ENCODE measurements at regions not wholly inside any gene's neighbourhood (a gene's known extent, or its start where the extent isn't known, plus 50 kb on each side); places are given as distances from the start of the nearest gene placed in this dataset.

DNA sequence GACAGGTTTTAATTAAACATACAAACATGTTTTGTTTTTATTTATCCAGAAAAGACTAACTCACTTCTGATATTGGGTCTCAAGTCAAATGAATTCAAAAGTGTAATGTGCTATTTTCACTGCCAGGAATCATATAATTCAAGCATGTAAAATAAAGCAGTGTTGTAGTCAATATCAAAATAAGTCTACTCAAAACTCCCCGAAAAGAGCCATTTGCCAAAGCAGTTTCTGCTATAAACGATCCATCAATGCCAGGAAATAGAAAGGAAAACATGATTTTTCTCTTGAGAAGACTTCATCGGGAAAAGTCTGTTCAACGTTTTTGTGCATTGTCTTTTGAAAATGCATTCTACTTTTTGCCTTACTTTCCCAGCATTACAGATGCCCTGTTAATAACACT lies 633.3 kb downstream of the FAT4 start:
- DNase-seq, result no peak
- no peak for ATAC-seq

DNA sequence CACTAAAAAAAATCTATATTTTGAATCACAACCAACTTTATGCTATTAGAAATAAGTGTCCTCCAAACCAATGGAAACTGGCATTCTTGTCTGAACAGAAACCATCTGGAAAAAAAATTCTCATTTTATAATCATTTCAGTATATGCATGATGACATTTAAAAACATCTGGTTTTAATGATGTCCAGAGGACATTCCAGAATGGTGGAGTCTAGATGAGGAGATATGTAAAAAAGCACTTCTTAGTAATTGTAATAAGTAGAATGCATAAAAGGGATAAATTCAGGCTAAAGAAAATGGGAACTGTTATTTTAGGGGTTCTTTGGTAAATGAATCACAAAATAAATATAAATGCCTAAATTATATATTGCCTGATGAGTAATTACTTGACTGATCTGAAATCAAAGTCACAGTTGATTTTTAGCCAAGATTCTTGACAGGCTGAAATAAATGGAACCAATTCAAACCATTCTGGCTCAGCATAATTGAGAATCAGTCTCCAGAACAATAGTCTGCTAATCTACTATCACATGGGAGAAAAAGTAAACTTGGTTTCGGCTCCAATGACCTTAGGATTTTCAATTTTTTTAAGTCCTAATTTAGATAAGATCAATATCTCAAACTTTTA lies 636.6 kb downstream of the FAT4 start:
- no peak for ATAC-seq
- no peak for DNase-seq

DNA sequence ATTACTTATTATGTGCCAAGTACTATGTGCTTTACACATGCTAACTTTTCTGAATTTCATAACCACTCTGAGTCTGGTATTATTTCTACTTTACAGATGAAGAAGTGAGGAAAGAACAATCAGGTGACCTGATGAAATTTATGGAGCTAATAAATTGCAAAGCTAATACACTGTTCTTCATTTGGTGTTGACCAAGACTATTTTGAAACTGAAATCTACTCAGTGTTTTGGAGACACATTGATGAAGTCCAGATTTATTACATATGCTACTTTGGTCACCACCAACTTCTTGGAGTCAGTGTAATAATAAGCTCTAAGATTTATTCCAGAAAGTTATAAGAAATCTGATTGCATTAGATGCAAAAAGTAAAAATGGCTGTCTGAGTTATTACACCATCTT lies 637.9 kb downstream of the FAT4 start:
- DNase-seq (no peak), ATAC-seq (no peak)

DNA sequence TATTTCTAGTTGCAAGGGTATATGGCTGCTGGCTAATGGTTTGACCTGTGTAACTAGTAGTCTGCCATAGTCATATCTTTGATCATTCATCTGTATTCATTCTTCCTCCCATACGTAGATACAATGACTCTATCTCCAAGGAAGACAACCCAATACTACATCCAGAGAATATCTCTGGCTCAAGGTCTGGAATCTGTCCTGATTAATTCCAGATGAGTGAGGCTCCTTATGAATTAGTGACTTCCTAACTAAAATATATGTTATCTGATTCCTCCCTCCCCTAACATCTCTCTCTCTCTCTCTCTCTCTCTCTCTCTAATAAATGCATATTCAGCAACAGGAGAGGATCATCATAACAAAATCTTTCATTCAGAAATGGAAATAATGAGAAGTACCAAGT lies 641.5 kb downstream of the FAT4 start:
- DNase-seq, result no peak
- no peak for ATAC-seq

DNA sequence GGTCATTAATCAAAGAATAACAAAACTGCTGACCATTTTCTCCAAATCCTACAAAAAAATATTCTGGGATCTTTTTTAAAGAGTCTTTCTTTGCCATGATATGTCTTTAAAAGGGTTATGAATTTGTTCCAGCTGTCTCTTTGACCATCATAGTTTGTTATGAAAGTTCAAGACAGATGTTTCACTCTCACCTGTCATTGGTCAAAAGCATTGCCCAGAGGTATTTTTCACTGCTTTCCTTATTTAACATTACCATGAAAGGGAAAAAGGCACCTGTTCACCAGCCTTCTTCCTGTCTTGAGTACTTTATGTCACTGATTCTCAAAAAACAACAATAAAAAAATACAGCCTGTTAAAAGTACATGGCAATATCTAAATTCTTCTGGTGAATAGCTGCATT lies 643.8 kb downstream of the FAT4 start:
- DNase-seq, result no peak
- ATAC-seq, result no peak

DNA sequence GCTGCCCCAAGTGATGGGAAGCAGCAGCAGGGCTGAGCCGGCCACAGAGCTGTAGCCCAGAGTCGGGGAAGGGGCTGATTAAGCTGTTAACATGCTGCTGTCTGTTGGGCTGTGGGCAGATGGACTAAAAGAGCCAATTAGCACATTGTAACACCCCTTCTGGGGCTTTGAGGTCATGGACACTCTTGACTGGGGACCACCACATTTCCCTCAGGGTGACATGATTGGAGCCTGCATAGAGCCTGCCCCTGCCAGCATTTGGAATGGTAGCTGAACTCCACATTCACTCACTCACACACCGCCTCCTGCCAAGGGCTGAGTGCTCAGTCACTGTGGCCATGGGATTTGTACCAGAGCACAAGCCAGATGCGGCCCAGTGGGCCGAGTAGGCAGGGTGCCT lies 646.9 kb downstream of the FAT4 start:
- DNase-seq (no peak), ATAC-seq (no peak)

DNA sequence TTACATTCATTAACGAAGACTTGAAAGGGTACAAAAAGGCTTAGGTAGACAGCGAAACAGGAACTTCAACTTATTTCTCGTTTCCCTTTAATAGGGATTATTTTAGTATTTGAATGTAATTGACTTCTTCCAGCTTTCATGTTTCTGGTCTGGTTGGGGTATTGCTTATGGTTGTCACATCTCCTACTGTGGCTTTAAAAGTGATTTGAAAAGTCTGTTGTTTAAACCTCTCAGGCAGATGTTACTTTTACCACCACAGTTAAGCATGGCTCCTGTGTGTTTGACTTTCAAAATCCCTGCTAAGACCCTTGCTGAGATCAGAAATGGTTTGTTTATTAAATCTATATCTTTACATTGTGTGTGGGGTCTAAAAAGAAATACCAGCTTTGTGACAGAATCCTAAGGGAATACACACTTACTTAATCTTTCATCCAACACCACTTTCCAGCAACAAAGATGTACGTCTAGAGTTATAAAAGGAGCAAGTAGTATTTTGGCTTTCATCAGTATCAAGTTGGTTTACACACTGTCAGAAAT lies 661.2 kb downstream of the FAT4 start:
- DNase-seq (no peak), ATAC-seq (no peak)

DNA sequence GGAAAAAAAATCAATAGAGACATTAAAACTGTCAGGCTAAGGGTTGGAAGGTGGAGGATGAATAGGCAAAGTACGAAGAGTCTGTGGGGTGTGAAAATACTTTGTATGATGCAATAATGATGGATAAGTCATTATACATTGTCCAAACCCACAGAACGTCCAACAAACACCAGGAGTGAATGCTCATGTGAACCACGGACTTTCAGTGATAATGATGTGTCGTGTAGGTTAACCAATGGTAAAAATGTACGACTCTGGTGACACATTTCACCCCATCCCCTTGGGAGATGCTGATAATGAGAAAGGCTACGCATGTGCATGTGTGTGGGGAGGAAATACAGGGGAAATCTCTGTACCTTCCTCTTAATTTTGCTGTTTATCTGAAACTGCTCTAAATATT lies 665.2 kb downstream of the FAT4 start:
- no peak for ATAC-seq
- DNase-seq, result no peak

DNA sequence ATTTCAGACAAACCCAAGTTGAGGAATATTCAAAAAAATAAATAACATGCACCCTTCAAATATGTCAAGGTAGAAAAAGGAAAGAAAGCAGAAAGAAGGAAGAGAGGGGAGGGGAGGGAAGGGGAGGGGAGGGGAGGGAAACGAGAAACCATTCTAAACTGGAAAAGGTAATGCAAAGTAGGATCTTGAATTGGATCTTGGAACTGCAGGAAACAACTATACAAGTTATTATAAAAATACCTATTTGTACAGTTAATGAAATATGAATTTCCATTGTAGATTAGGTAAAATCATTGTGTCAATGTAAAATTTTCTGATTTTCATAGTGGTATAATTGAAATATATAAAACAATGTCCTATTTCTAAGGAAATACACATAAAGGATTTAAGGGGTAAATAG lies 668.4 kb downstream of the FAT4 start:
- no peak for ATAC-seq
- DNase-seq, result no peak

DNA sequence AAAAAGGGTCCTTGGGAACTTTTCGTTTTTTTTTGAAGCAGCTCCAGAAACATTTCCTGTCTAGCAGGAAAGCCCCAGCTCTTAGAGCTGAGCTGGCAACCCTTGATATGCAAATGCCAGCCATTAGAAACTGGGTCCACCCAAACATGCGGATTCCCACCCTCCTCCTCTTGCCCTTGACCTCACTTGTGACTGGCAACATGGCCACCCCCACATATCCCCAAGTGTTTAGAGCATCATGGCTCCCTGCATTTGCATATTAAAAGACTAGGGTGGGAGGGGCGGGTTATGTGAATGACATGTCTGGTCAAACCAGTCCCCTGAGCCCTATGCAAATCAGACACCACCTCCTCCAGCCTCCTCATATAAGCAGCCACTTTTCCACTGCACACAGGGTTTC lies 671.1 kb downstream of the FAT4 start:
- ATAC-seq (no peak), DNase-seq (no peak)

DNA sequence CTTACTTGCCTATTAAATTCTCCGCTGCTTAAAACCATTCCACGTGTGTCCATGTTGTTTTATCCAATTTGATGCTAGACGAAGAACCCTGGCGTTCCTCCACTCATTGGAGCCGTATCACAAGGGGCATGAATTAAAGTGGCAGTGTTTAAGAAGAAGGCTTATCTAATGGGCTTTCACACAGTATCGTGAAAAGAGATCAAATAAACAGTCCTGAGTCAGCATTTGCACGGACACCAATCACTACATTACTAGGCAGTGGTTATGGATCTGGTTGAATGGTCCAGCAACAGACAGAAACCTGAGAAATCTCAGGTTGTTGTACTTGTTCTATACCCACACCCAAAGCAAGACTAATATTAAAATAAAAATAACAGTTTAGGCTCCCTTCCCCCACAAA lies 671.6 kb downstream of the FAT4 start:
- DNase-seq (no peak), ATAC-seq (no peak)

DNA sequence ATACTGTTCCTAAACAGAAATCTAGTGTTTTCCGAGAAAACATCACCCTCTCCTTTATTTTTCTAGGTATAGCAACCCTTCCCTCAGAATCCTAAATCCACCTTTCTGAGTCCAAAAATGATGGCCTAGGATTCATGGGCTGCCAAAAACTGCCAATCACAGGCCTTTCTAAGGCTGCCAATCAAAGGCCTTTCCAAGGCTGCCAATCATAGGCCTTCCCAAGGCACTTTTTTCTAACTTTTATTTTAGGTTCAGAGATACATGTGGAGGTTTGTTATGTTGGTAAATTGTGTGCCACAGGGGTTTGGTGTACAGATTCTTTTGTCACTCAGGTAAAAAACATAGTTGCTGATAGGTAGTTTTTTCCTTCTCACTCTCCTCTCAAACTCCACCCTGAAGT lies 673.7 kb downstream of the FAT4 start:
- DNase-seq (no peak), ATAC-seq (no peak)

DNA sequence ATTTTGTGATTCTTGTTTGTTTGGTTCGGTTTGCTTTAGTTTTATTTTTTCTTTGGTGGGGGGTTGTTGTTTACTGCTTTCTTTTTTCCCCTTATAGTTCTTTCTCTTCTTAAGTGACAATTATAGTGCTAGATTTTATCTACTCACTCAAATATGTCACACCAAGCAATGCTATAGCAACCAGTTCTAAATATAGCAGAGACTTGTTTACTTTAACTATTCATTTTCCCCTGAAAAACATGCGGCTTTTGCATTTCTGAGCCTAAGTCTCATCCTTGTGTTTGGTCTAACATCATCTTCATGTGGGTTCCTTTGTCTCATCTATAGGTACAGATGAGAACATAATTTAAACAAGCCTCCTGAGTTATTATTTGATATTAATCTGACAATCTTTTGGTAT lies 676.6 kb downstream of the FAT4 start:
- ATAC-seq (no peak), DNase-seq (no peak)

DNA sequence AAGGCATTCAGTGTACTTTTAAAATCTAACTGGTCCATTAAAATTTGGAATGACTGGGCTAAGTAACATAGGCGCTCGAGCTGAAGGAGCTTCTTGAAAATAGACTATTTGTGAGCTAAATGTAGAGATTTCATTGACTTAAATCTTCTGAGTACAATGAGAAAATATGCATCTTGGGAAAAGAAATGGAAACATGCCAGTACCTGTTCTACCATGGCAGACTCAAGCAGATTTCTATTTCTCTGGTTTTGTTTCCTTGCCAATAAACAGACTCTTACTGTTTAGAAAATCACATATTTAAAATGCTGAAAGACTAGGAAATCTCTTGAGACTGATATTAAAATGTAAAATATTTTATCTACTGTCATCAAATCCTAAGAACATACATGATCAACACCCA lies 678.1 kb downstream of the FAT4 start:
- no peak for DNase-seq
- ATAC-seq, result no peak

DNA sequence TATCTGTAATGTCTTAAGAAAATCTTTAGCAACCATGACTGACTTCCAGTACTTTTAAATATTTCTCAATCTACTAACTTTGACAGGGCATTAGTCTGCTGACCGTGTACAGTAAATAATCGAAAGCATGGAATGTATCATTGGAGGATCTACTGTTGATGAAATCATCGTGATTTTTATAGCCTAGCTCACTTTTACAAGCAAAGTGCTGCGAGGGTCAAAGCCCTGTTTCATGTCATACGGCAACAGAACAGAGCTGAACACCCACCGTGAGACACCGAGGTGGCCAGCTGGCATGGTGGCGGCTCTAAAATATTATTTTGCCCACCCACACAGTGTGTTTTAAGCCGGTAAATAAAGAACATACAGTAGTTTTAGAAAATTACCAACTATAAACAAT lies 679.3 kb downstream of the FAT4 start:
- DNase-seq (no peak), ATAC-seq (no peak)

DNA sequence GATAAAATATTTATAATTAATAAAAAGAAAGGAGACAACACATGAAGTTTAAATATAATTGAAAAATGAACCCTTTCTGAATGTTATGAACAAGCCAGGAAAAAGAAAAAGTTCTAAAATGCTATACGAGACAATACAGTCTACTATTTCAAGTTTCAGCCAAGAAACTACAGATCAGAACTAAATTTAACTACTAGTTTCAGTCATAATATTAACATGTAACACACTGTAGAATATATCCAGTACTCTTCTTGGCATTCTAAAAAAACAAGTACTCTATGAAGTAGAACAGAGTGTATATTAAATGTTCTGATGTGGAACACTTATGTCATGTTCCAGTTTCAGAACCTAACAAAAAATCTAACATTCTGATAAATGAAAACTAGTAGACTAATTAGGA lies 679.7 kb downstream of the FAT4 start:
- no peak for ATAC-seq
- DNase-seq, result no peak

DNA sequence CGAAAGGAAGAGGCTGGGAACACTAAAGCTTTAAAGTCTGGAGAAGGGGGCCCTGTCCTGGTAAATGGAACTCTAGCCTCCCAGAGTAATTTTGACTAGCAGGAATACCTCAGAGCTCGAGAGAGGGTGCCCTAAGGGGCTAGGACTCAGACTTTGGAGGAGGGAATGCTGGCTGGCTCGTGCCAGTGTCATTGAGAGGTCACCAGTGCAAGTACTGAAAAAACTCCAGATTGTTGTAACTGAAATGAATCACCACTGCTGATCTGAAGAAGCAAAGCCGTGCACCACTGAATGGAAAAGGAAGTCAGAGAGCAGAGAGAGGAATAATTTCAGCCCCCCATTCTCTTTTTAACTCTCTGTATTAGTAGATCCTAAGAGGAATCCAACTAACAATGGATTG lies 690.2 kb downstream of the FAT4 start:
- no peak for ATAC-seq
- DNase-seq, result no peak

DNA sequence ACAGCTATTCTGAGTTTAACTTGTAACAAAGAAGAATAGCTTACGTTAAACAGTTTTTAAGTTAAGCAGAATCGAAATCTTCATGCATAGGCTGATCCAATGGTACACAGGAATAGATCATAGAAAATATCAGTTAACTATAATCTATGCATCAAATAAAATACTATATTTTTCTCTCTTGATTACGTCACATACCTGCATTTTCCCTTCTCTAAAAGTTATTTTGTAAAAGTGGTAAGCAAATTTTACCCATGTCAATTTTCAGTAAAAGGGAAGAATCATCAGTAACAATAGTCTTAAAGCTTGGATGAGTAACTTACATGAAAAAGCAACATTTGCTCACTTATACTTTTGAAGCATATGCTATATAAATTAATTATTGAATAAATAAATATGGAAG lies 692.4 kb downstream of the FAT4 start:
- no peak for DNase-seq
- no peak for ATAC-seq

DNA sequence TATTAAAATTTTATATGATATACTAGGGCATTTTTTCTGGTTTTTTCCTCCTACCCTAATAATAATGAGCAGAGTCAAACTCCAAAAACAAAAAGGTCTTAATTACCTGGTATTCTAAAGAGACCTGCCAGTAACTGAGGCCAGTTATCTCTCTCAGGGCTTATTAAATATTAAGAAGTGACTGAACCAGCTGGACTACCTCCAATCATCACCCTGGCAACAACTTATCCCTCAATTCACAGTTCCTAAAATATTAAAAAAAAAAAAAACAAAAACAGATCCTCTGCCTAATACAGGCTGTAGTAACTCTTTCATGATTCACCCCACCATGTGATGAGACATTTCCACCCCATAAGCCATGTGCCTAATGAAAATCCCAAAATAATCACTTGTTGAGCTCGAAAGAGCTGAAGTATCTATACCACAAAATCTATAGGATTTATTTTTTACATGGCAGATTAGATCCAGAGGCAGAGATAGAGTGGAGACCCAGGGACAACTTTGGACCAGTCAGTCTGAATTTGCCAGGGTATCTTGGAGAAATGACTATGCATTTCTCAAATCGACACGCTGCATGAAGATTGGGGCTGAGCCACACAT lies 698.0 kb downstream of the FAT4 start:
- no peak for DNase-seq
- no peak for ATAC-seq

DNA sequence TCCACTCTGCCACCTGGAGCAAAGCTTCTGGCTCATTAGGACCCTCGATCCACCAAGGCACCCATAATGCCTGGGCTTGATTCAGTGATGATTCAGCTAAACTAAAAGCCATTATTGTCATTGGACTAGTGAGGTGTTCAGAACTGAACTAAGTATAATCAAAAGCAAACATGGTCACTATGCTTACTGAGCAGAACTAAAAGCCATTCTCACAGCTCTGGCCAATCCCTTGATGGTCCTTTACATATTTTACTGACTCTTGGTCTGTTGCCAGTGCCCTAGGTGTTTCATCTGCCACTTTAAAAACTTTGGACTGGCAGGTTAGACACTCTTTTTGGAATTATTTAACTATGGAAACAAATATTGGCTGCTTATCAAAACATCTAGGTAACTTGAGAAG lies 703.5 kb downstream of the FAT4 start:
- DNase-seq, result no peak
- no peak for ATAC-seq

DNA sequence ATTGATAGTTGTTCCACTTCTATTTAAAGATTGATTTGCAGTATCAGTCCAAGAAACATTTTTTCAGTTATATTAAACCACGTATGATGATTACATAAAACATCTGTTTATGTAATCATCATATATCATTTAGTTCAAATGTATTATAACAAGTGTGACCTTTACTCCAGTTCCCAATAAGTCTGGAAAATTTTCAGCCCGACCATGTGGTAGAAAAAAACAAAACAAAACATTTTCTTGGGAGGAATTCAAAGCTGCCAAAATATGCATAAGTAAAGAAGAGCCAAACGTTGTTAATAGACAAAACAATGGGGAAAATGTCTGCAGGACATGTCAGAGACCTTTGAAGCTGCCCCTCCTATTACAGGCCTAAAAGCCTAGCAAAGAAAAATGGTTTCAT lies 709.1 kb downstream of the FAT4 start:
- DNase-seq (no peak), ATAC-seq (no peak)

DNA sequence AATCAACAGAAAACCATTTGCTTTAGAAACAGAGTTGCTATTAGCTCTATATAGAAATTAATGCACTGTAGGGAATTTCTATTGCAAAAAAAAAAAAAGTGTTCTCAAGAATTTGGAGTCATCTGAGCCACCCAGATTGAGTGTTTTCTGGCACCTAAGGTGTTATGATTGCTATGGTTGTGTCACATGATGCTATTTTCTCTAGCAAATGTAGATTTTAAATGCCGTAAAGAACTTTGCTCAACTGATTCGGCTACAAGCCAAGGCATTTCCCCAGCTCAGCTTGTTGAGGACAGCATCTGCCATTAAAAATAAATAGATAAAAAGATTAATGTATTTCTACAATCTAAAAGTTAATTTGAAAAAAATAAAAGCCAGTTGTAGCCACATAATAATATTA lies 712.8 kb downstream of the FAT4 start:
- DNase-seq, result no peak

DNA sequence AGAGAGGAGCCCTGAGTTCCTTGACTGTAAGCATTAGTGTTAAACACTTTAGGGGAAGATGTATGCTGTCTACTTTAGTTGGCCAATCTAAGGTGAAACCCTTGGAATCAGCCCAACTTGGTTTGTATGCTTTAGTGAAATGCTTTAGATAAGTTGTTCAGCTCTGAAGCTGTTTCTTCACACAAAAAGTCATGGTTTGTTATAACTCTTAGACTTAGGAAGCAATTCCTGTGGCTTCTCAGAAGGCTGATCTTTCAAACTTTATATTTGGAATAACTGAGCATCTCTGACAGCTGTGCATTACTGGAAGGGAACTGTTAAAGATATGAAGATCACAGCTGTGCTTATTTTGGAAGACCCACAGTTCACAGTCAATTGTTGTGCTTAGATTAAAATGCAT lies 714.1 kb downstream of the FAT4 start:
- DNase-seq (no peak), ATAC-seq (no peak)

More for the DNA sequence above, 712.8 kb downstream of the FAT4 start:
- no peak for ATAC-seq

DNA sequence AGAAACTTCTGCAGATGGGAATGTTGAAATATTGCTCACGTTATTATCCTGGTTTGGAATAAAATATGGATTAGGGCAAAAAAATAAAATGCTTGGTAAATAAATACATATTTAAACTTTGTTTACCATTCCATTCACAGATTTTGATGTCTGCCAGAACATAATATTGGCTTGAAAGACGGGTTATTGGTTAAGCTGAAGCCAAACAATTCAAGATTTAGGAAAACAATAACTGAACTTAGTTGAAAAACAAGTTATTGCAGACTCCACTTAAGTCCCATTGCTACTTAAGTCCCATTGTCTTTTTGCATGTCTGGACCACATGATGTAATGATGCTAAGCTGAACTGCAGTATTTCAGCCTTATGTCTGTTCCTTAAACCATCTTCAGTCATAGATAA lies 722.5 kb downstream of the FAT4 start:
- no peak for DNase-seq
- ATAC-seq, result no peak
